Fibroblast of villous mesenchyme (primary cell): ENCODE measurements at regions not wholly inside any gene's neighbourhood (a gene's known extent, or its start where the extent isn't known, plus 50 kb on each side); places are given as distances from the start of the nearest gene placed in this dataset.

Experiments
- DNase-seq: peaks from one replicate; pipeline ENCODE4 v3.0.0-alpha.2; 2010; ENCODE audit warnings: low read depth
- H3K4me3 ChIP-seq: 2 replicates; pipeline ENCODE4 v1.5.1; 2011; ENCODE audit warnings: low read depth, mild to moderate bottlenecking, low read length
- TF ChIP-seq, protein P1 (sequence below): IDR thresholded peaks from 2 replicates; pipeline ENCODE4 v1.5.1; 2012; ENCODE audit warnings: low read depth, mild to moderate bottlenecking, low read length; ENCODE audit not compliant: insufficient read depth

DNA sequence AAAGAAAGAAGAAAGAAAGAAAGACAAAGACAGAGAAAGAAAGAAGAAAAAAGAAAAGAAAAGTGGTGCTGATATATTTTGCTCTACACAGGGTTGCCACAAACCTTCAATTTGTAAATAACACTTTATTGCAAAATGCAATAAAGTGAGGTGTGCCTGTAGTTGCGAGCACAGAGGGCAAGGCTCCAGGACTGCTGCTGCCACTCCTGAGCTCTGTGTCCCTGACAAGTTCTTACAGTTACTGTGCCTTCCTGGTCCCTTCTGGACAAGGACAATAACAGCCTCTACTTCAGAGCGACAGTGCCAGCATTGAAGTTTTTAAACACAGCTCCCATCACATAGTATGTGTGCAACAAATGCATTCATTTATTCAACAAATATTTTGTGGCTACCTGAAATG is 148.1 kb downstream of the AXIN2 start:
- TF ChIP-seq, protein P1, sequence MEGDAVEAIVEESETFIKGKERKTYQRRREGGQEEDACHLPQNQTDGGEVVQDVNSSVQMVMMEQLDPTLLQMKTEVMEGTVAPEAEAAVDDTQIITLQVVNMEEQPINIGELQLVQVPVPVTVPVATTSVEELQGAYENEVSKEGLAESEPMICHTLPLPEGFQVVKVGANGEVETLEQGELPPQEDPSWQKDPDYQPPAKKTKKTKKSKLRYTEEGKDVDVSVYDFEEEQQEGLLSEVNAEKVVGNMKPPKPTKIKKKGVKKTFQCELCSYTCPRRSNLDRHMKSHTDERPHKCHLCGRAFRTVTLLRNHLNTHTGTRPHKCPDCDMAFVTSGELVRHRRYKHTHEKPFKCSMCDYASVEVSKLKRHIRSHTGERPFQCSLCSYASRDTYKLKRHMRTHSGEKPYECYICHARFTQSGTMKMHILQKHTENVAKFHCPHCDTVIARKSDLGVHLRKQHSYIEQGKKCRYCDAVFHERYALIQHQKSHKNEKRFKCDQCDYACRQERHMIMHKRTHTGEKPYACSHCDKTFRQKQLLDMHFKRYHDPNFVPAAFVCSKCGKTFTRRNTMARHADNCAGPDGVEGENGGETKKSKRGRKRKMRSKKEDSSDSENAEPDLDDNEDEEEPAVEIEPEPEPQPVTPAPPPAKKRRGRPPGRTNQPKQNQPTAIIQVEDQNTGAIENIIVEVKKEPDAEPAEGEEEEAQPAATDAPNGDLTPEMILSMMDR = no peak
- H3K4me3 ChIP-seq = no peak overlapping the region
- DNase-seq = no peak

DNA sequence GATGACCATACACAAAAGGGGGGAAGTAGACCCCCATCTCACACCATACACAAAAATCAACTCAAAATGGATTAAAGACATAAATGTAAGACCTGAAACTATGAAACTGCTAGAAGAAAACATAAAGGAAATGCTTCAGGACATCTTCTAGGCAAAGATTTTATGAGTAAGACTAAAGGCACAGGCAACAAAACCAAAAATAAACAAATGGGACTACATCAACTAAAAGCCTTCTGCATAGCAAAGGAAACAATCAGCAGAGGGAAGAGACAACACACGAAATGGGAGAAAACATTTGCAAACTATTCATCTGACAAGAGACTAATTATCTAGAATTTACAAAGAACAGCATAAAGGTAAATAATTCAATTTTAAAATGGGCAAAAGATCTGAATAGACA is 152.1 kb downstream of the AXIN2 start:
- TF ChIP-seq, protein P1 = no peak
- DNase-seq = peak; percentile 7
- H3K4me3 ChIP-seq = no peak overlapping the region

DNA sequence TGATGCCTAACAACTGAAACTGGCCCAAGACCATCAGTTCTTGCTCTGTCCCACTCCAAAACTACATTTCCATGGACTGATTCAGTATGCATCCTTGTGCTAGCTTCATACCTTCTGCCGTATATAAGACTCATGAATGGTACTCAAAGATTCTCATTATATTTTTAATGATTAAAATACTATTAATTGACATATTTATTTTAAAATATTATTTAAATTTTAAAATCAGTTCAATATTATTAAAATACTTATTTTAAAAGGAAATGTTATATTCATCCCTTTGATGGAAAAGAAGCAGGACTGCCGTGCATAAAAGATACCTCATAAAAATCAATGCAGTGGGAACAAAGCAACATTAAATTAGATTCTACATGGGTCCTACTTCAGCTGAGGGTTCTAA is 153.4 kb downstream of the AXIN2 start:
- no peak overlapping the region for H3K4me3 ChIP-seq
- DNase-seq = no peak
- TF ChIP-seq, protein P1 = no peak

DNA sequence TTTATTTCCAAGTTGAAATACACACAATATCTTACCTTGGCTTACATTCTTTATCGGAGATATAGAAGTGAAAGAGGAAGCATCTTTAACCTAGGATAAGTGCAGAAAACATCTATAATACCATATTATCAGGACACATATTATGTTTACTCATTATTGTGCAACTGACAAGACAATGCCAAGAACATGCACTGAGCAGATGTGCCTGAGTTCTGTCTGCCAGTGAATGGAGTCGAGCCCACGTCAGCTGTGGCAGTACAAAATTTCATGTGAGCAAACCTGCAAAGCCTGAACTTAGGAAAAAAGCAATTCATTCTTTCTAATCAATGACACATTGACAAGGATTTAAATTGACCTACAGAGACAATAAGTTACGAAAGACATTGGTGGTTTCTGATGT is 154.4 kb downstream of the AXIN2 start:
- TF ChIP-seq, protein P1 = no peak
- no peak overlapping the region for H3K4me3 ChIP-seq
- peak; percentile 11 for DNase-seq

DNA sequence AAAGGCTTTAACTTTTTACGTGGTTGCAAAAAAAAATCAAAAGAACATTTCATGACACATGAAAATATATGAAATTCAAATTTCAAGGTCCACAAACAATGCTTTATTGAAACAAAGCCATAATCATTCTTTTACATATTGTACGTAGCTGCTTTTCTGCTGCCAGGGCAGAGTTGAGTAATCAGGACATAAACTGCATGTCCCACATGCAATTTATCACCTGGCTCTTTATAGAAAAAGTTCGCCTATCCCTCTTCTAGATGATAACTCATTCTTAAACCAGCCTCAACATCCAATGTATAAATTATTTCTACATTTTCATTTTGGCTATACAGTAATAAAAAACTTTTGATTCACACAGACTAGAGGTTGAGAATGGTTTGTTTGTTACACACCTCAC is 154.9 kb downstream of the AXIN2 start:
- TF ChIP-seq, protein P1 = no peak
- no peak overlapping the region for H3K4me3 ChIP-seq

DNA sequence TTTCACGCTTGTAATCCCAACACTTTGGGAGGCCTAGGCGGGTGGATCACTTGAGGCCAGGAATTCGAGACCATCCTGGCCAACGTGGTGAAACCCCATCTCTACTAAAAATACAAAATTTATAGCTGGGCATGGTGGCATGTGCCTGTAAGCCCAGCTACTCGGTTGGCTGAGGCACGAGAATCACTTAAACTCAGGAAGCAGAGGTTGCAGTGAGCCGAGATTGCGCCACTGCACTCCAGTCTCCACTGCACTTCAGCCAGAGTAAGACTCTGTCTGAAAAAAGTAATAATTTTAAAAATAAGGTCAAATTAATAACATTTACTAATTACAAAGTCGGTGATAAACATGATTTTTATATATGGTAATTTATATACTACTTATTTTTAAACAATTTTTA is 155.9 kb downstream of the AXIN2 start:
- no peak for DNase-seq
- no peak overlapping the region for H3K4me3 ChIP-seq
- TF ChIP-seq, protein P1 = no peak

More for the DNA sequence above, 154.9 kb downstream of the AXIN2 start:
- DNase-seq = no peak

DNA sequence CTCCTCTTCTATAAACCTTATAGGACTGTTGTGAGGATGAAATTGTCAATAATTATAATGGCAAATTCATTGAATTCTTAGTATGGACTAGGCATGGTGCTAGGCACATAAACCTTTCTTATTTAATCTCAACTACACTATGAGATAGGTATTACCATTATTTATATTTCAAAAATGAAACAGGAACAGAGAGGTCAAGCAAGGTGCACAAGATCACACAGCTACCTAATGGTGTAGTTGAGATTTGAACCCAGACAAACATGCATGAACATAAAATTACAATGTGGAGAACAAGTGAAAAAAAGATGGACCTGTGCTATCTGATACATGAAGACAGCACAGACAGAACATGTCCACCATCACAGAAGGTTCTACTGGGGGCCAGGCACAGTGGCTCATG is 156.7 kb downstream of the AXIN2 start:
- TF ChIP-seq, protein P1 = no peak
- no peak overlapping the region for H3K4me3 ChIP-seq
- no peak for DNase-seq
